ENCODE measurements at regions not wholly inside any gene's neighbourhood (a gene's known extent, or its start where the extent isn't known, plus 50 kb on each side); places are given as distances from the start of the nearest gene placed in this dataset.

GRCh38 chr15:91780387-91780786, 73.1 kb upstream of the SLCO3A1 start:
- Histone ChIP-seq H3K9me3 (ENCODE audit: low read depth) (no peaks in the 10 kb centered on the region), H3K4me1 (ENCODE audit: insufficient read depth) (no peaks in the 10 kb centered on the region), H3K79me2 (no peaks in the 10 kb centered on the region), H3K36me3 (replicated peaks; ENCODE audit: insufficient read depth, low read depth) (no peaks in the 10 kb centered on the region), H3K4me2 (no peak overlapping the region), H2AFZ (no peak overlapping the region), H3K9me2 (replicated peaks; ENCODE audit: insufficient read depth) (no peaks in the 10 kb centered on the region), H3K27me3 (peaks cover 27% of the 10 kb centered on the region), H4K20me1 (ENCODE audit: insufficient read depth, poor library complexity, severe bottlenecking) (no peaks in the 10 kb centered on the region), H3K27ac (no peak overlapping the region), H3K4me3 (no peak overlapping the region)
- DNase-seq (ENCODE audit: low spot score), result no peak
- 85% methylated on average over 3 of the region's 3 CpGs for WGBS (ENCODE audit: low lambda C conversion rate, missing lambda C conversion rate)
- TF ChIP-seq CTCF (IDR thresholded peaks at IDR 0.05; ENCODE audit: poor library complexity) (no peak), EZH2phosphoT487 (IDR thresholded peaks at IDR 0.05; ENCODE audit: low read depth, severe bottlenecking, unreplicated experiment) (no peak), EZH2 (IDR thresholded peaks at IDR 0.05; ENCODE audit: borderline replicate concordance) (no peak)

- Histone ChIP-seq H3K9me3 (ENCODE audit: low read depth) (no peaks in the 10 kb centered on the region), H3K79me2 (no peaks in the 10 kb centered on the region), H3K27me3 (peaks cover 25% of the 10 kb centered on the region), H3K27ac (no peak overlapping the region), H3K4me3 (no peak overlapping the region), H3K9me2 (replicated peaks; ENCODE audit: insufficient read depth) (no peaks in the 10 kb centered on the region), H2AFZ (no peak overlapping the region), H3K4me1 (ENCODE audit: insufficient read depth) (no peaks in the 10 kb centered on the region), H3K36me3 (replicated peaks; ENCODE audit: insufficient read depth, low read depth) (no peaks in the 10 kb centered on the region), H3K4me2 (no peak overlapping the region), H4K20me1 (ENCODE audit: insufficient read depth, poor library complexity, severe bottlenecking) (no peaks in the 10 kb centered on the region)
- 81% methylated on average over 6 of the region's 6 CpGs for WGBS (ENCODE audit: low lambda C conversion rate, missing lambda C conversion rate)
- TF ChIP-seq EZH2 (IDR thresholded peaks at IDR 0.05; ENCODE audit: borderline replicate concordance) (no peak), EZH2phosphoT487 (IDR thresholded peaks at IDR 0.05; ENCODE audit: low read depth, severe bottlenecking, unreplicated experiment) (no peak), CTCF (IDR thresholded peaks at IDR 0.05; ENCODE audit: poor library complexity) (no peak)
- no peak for DNase-seq (ENCODE audit: low spot score)
These were observed 71.3 kb upstream of the SLCO3A1 start for GRCh38 chr15:91782221-91782620.

- no peaks in the 10 kb centered on the region for H3K36me3 ChIP-seq (replicated peaks; ENCODE audit: insufficient read depth, low read depth)
- H3K27ac ChIP-seq, result no peak overlapping the region
- no peak overlapping the region for H3K4me3 ChIP-seq
- H3K9me2 ChIP-seq (replicated peaks; ENCODE audit: insufficient read depth), result no peaks in the 10 kb centered on the region
- H3K9me3 ChIP-seq (ENCODE audit: low read depth), result no peaks in the 10 kb centered on the region
- no peak overlapping the region for H2AFZ ChIP-seq
- TF ChIP-seq EZH2phosphoT487 (IDR thresholded peaks at IDR 0.05; ENCODE audit: low read depth, severe bottlenecking, unreplicated experiment), result no peak
- no peak for TF ChIP-seq CTCF (IDR thresholded peaks at IDR 0.05; ENCODE audit: poor library complexity)
- TF ChIP-seq EZH2 (IDR thresholded peaks at IDR 0.05; ENCODE audit: borderline replicate concordance), result no peak
- no peak for DNase-seq (ENCODE audit: low spot score)
- H4K20me1 ChIP-seq (ENCODE audit: insufficient read depth, poor library complexity, severe bottlenecking), result no peaks in the 10 kb centered on the region
- H3K4me2 ChIP-seq, result no peak overlapping the region
- H3K27me3 ChIP-seq, result peaks cover 24% of the 10 kb centered on the region
- 82% methylated on average over 3 of the region's 3 CpGs for WGBS (ENCODE audit: low lambda C conversion rate, missing lambda C conversion rate)
- no peaks in the 10 kb centered on the region for H3K4me1 ChIP-seq (ENCODE audit: insufficient read depth)
- H3K79me2 ChIP-seq, result no peaks in the 10 kb centered on the region
These were observed 70.5 kb upstream of the SLCO3A1 start for GRCh38 chr15:91783008-91783407.

GRCh38 chr15:91783451-91783850, 70.1 kb upstream of the SLCO3A1 start:
- Histone ChIP-seq H3K27ac (no peak overlapping the region), H2AFZ (no peak overlapping the region), H3K9me3 (ENCODE audit: low read depth) (no peaks in the 10 kb centered on the region), H3K4me3 (no peak overlapping the region), H3K4me1 (ENCODE audit: insufficient read depth) (no peaks in the 10 kb centered on the region), H3K79me2 (no peaks in the 10 kb centered on the region), H3K27me3 (peaks cover 20% of the 10 kb centered on the region), H4K20me1 (ENCODE audit: insufficient read depth, poor library complexity, severe bottlenecking) (no peaks in the 10 kb centered on the region), H3K36me3 (replicated peaks; ENCODE audit: insufficient read depth, low read depth) (no peaks in the 10 kb centered on the region), H3K4me2 (no peak overlapping the region), H3K9me2 (replicated peaks; ENCODE audit: insufficient read depth) (no peaks in the 10 kb centered on the region)
- TF ChIP-seq EZH2phosphoT487 (IDR thresholded peaks at IDR 0.05; ENCODE audit: low read depth, severe bottlenecking, unreplicated experiment) (no peak), CTCF (IDR thresholded peaks at IDR 0.05; ENCODE audit: poor library complexity) (no peak), EZH2 (IDR thresholded peaks at IDR 0.05; ENCODE audit: borderline replicate concordance) (no peak)
- no peak for DNase-seq (ENCODE audit: low spot score)

All from hepatocyte (in vitro differentiated cells).